H9 (cell line): ENCODE measurements at regions not wholly inside any gene's neighbourhood (a gene's known extent, or its start where the extent isn't known, plus 50 kb on each side); places are given as distances from the start of the nearest gene placed in this dataset.

Source experiments
- DNase-seq: peaks from one replicate; pipeline ENCODE4 v3.0.0-alpha.2; 2017
- H2AFZ ChIP-seq: one replicate; pipeline ENCODE4 v1.6.1; 2013; ENCODE audit warnings: mild to moderate bottlenecking, low read length, control low read depth, moderate library complexity
- H2AK5ac ChIP-seq: 2 replicates; pipeline ENCODE4 v1.6.1; 2013; ENCODE audit warnings: low read length, control low read depth, mixed read lengths; ENCODE audit not compliant: insufficient read length
- H2BK120ac ChIP-seq: one replicate; pipeline ENCODE4 v1.6.1; 2013; ENCODE audit warnings: low read depth, mild to moderate bottlenecking, low read length, control low read depth, inconsistent platforms; ENCODE audit not compliant: poor library complexity, severe bottlenecking
- H2BK12ac ChIP-seq: 2 replicates; pipeline ENCODE4 v1.6.1; 2013; ENCODE audit warnings: low read length, control low read depth, mixed read lengths, low read depth; ENCODE audit not compliant: insufficient read length
- H2BK15ac ChIP-seq: 2 replicates; pipeline ENCODE4 v1.6.1; 2013; ENCODE audit warnings: low read depth, low read length, control low read depth
- H2BK20ac ChIP-seq: one replicate; pipeline ENCODE4 v1.6.1; 2013; ENCODE audit warnings: low read depth, mild to moderate bottlenecking, low read length, control low read depth, inconsistent platforms; ENCODE audit not compliant: poor library complexity, severe bottlenecking
- H2BK5ac ChIP-seq: 2 replicates; pipeline ENCODE4 v1.6.1; 2013; ENCODE audit warnings: low read length, control low read depth, mixed read lengths; ENCODE audit not compliant: insufficient read length
- H3K14ac ChIP-seq: 2 replicates; pipeline ENCODE4 v1.6.1; 2013; ENCODE audit warnings: low read length, control low read depth; ENCODE audit not compliant: insufficient read depth
- H3K18ac ChIP-seq: 2 replicates; pipeline ENCODE4 v1.6.1; 2013; ENCODE audit warnings: low read depth, mild to moderate bottlenecking, mixed read lengths, low read length, control low read depth; ENCODE audit not compliant: insufficient read length
- H3K23ac ChIP-seq: 2 replicates; pipeline ENCODE4 v1.6.1; 2013; ENCODE audit warnings: low read length, control low read depth, mixed read lengths, low read depth; ENCODE audit not compliant: insufficient read length
- H3K23me2 ChIP-seq: 2 replicates; pipeline ENCODE4 v1.6.1; 2013; ENCODE audit warnings: low read depth, mild to moderate bottlenecking, mixed read lengths, low read length, control low read depth; ENCODE audit not compliant: insufficient read length, poor library complexity, severe bottlenecking
- H3K27ac ChIP-seq: 2 replicates; pipeline ENCODE4 v1.5.1; 2013; ENCODE audit warnings: low read length, control low read depth, mixed read lengths, low read depth; ENCODE audit not compliant: insufficient read length
- H3K27me3 ChIP-seq: 2 replicates; pipeline ENCODE4 v1.6.1; 2013; ENCODE audit warnings: low read length, control low read depth, inconsistent platforms; ENCODE audit not compliant: insufficient read depth
- H3K4ac ChIP-seq: 2 replicates; pipeline ENCODE4 v1.6.1; 2013; ENCODE audit warnings: low read depth, mild to moderate bottlenecking, control low read depth, inconsistent platforms, low read length, moderate library complexity
- H3K4me1 ChIP-seq: 2 replicates; pipeline ENCODE4 v1.6.1; 2013; ENCODE audit warnings: low read length, control low read depth, inconsistent platforms; ENCODE audit not compliant: insufficient read depth
- H3K4me2 ChIP-seq: 2 replicates; pipeline ENCODE4 v1.6.1; 2013; ENCODE audit warnings: low read length, control low read depth, mixed read lengths; ENCODE audit not compliant: insufficient read length, insufficient read depth
- H3K56ac ChIP-seq: 2 replicates; pipeline ENCODE4 v1.6.1; 2013; ENCODE audit warnings: low read depth, mild to moderate bottlenecking, mixed read lengths, low read length, control low read depth; ENCODE audit not compliant: insufficient read length
- H3K79me1 ChIP-seq: 2 replicates; pipeline ENCODE4 v1.6.1; 2013; ENCODE audit warnings: low read depth, mild to moderate bottlenecking, moderate library complexity, low read length, control low read depth, inconsistent platforms; ENCODE audit not compliant: insufficient read depth, poor library complexity, severe bottlenecking
- H3K79me2 ChIP-seq: 2 replicates; pipeline ENCODE4 v1.6.1; 2013; ENCODE audit warnings: low read length, control low read depth, inconsistent platforms; ENCODE audit not compliant: insufficient read depth
- H3K9ac ChIP-seq: 2 replicates; pipeline ENCODE4 v1.6.1; 2013; ENCODE audit warnings: low read length, control low read depth, mixed read lengths; ENCODE audit not compliant: insufficient read length; ENCODE audit errors: extremely low read depth
- H3K9me3 ChIP-seq: one replicate; pipeline ENCODE4 v1.6.1; 2013; ENCODE audit warnings: low read depth, low read length, inconsistent platforms; ENCODE audit not compliant: control insufficient read depth
- H3T11ph ChIP-seq: one replicate; pipeline ENCODE4 v1.6.1; 2013; ENCODE audit warnings: mild to moderate bottlenecking, low read length, control low read depth, inconsistent platforms
- H4K20me1 ChIP-seq: one replicate; pipeline ENCODE4 v1.6.1; 2013; ENCODE audit not compliant: control insufficient read depth, insufficient read length, insufficient read depth
- H4K5ac ChIP-seq: 2 replicates; pipeline ENCODE4 v1.6.1; 2013; ENCODE audit warnings: low read depth, mild to moderate bottlenecking, mixed read lengths, low read length, control low read depth; ENCODE audit not compliant: insufficient read length
- H4K8ac ChIP-seq: replicated peaks from 2 replicates; pipeline ENCODE4 v1.6.1; 2013; ENCODE audit warnings: low read length, control low read depth, mixed read lengths, low read depth; ENCODE audit not compliant: insufficient read length
- H4K91ac ChIP-seq: 2 replicates; pipeline ENCODE4 v1.6.1; 2013; ENCODE audit warnings: low read depth, mild to moderate bottlenecking, moderate library complexity, mixed read lengths, low read length, control low read depth; ENCODE audit not compliant: insufficient read length
- H3K27ac Mint-ChIP-seq, 3 experiments: 2 replicates in 2 of 3; 3 replicates in 1 of 3; pipeline ENCODE4 v1.8.0; 2020 to 2021; ENCODE audit warnings: mixed read lengths in 3 of 3, mild to moderate bottlenecking in 1 of 3, moderate library complexity in 1 of 3
- H3K27me3 Mint-ChIP-seq: 2 replicates; pipeline ENCODE4 v1.8.0; 2021; ENCODE audit warnings: low read depth, mild to moderate bottlenecking, moderate library complexity, mixed read lengths
- H3K36me3 Mint-ChIP-seq, 3 experiments: 2 replicates in 2 of 3; 3 replicates in 1 of 3; pipeline ENCODE4 v1.8.0; 2020 to 2021; ENCODE audit warnings: low read depth in 3 of 3, mixed read lengths in 3 of 3; ENCODE audit not compliant: insufficient read depth in 1 of 3
- H3K4me1 Mint-ChIP-seq, 2 experiments: 2 replicates each; pipeline ENCODE4 v1.8.0; 2020; ENCODE audit warnings: mixed read lengths in 2 of 2
- H3K4me3 Mint-ChIP-seq, 2 experiments: 2 replicates in 1 of 2; 3 replicates in 1 of 2; pipeline ENCODE4 v1.8.0; 2020 to 2021; ENCODE audit warnings: mild to moderate bottlenecking in 2 of 2, mixed read lengths in 2 of 2, moderate library complexity in 1 of 2
- H3K9me3 Mint-ChIP-seq, 2 experiments: 2 replicates in 1 of 2; 3 replicates in 1 of 2; pipeline ENCODE4 v1.8.0; 2020; ENCODE audit warnings: mild to moderate bottlenecking in 2 of 2, mixed read lengths in 2 of 2, moderate library complexity in 1 of 2
- CTCF ChIP-seq: fragments of 200-600 bp; sonication (generic); conservative IDR thresholded peaks from 3 replicates; pipeline ENCODE4 v1.8.0; 2021; ENCODE audit warnings: antibody characterized with exemption, mild to moderate bottlenecking
- WGBS: extraction: QIAGEN DNeasy Blood & Tissue Kit; methylation state at CpG from one replicate; pipeline ENCODE4 v1.1.7; 2013; ENCODE audit warnings: missing lambda C conversion rate, low lambda C conversion rate, mixed read lengths; ENCODE audit not compliant: insufficient read length; ENCODE audit errors: extremely low coverage; 5-methylcytosine and 5-hydroxymethylcytosine counted together

GRCh38 chr12:4223273-4223845, 50.2 kb upstream of the CCND2 start:
- no peak overlapping the region for H3K4ac ChIP-seq
- no peak overlapping the region for H3T11ph ChIP-seq
- H3K9ac ChIP-seq, result no peak overlapping the region
- H2BK5ac ChIP-seq, result no peak overlapping the region
- no CpG with 5 or more reads among the region's 4 CpGs for WGBS
- Mint-ChIP-seq H3K4me1 (peaks cover 16 to 26% of the 10 kb centered on the region in 2 experiments), H3K36me3 (peaks cover 0 to 7% (median 0%) of the 10 kb centered on the region in 3 experiments; a peak in 2 of 7 replicates), H3K27ac (no peak overlapping the region; a peak in 1 of 7 replicates), H3K27me3 (peaks cover 12% of the 10 kb centered on the region), H3K4me3 (no peak overlapping the region), H3K9me3 (peaks cover 2 to 3% of the 10 kb centered on the region in 2 experiments; a peak in 2 of 5 replicates)
- H3K14ac ChIP-seq, result no peak overlapping the region
- no peak overlapping the region for H4K5ac ChIP-seq
- no peaks in the 10 kb centered on the region for H3K23me2 ChIP-seq
- no peaks in the 10 kb centered on the region for H4K20me1 ChIP-seq
- H4K8ac ChIP-seq, result no peak overlapping the region
- no peaks in the 10 kb centered on the region; the same call in 1 of the 2 replicates for H3K4me1 ChIP-seq
- H3K79me2 ChIP-seq, result no peaks in the 10 kb centered on the region
- H3K4me2 ChIP-seq, result no peak overlapping the region
- H3K9me3 ChIP-seq, result no peaks in the 10 kb centered on the region
- no peak overlapping the region for H2BK120ac ChIP-seq
- no peak for TF ChIP-seq CTCF
- no peak overlapping the region for H2BK15ac ChIP-seq
- H3K18ac ChIP-seq, result no peak overlapping the region
- no peaks in the 10 kb centered on the region; the same call in 1 of the 2 replicates for H3K27me3 ChIP-seq
- H4K91ac ChIP-seq, result no peak overlapping the region
- no peaks in the 10 kb centered on the region for H3K79me1 ChIP-seq
- no peak overlapping the region for H2AK5ac ChIP-seq
- H3K23ac ChIP-seq, result no peak overlapping the region
- H3K56ac ChIP-seq, result no peak overlapping the region
- no peak overlapping the region for H3K27ac ChIP-seq
- H2BK20ac ChIP-seq, result no peak overlapping the region
- H2BK12ac ChIP-seq, result no peak overlapping the region
- DNase-seq, result no peak
- no peak overlapping the region for H2AFZ ChIP-seq
